GM18951 (cell line): ENCODE measurements at regions not wholly inside any gene's neighbourhood (a gene's known extent, or its start where the extent isn't known, plus 50 kb on each side); places are given as distances from the start of the nearest gene placed in this dataset.

Source experiments
- POLR2A ChIP-seq: IDR thresholded peaks from 4 replicates; pipeline ENCODE4 v1.6.1; 2011; ENCODE audit warnings: mild to moderate bottlenecking; ENCODE audit not compliant: insufficient read length, insufficient read depth; ENCODE audit errors: extremely low read depth
- in situ Hi-C: fragments of 300-500 bp; cut with MboI; formaldehyde crosslinking; loops from one replicate; pipeline ENCODE4 v1.12.0; 2022; ENCODE audit warnings: low sequenced_read_pairs, mixed read lengths, inconsistent platforms; ENCODE audit not compliant: unreplicated experiment

DNA sequence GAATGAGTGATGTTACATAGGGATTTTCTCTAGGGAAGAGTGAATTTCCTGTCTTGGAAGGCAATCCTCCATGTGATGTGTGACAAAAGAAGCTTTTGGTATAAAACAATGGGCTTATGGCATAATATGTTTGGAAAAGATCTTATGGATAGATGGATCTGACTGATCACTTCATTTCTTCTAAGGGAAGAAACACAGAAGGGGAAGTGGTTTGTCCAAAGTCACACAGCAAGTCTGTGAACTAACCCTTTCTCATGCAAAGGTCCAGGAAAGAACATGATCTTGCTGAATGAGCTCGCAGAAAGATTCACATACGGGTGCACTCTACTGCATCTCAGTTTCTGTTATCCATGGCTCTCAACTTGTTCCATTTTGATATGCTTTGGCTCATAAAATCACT is 575.9 kb upstream of the JAG1 start:
- in situ Hi-C loops = no loop called here
- TF ChIP-seq POLR2A = no peak

DNA sequence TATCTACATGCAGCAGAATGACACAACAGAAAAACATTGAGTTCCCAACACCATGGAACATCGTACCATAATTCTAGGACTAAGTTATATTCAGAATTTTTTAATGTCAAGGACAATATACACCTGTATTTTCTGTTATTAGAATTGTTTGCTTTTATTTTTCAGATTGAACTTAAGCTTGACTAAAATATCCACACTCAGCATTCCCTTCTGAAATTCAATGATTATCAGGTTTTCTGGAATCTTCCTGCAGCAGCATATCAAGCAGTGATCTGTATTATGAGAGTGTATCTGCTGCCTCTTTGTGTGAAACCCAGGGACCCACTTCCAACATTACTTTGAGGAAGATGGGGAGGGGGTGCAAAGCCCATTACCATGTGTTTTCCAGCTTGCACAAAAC is 578.6 kb upstream of the JAG1 start:
- TF ChIP-seq POLR2A = no peak
- in situ Hi-C loops = no loop called here

GRCh38 chr20:11255455-11255854 is 581.7 kb upstream of the JAG1 start:
- in situ Hi-C loops = no loop called here
- TF ChIP-seq POLR2A = no peak

DNA sequence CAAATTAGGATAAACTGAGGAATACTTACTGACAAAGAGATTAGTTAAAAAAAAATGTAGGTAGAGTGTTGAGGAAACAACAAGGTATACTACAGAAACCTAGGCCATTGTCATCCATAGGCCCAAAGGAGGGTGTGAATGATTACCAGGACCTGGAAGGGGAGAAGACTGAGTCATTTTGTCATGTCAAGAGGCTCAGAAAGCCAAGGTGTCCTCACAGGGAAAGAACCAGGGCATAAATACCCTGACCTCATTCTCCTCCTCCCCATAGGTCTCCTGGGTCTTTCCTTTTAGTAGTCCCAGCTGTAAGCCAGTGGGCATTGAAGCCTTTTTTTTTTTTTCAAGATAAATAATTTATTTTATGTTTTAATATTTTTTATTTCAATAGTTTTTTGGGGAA is 582.1 kb upstream of the JAG1 start:
- in situ Hi-C loops = no loop called here
- TF ChIP-seq POLR2A = no peak

- TF ChIP-seq POLR2A = no peak
- in situ Hi-C loops = no loop called here
These were observed 586.8 kb upstream of the JAG1 start for GRCh38 chr20:11260611-11261010.

DNA sequence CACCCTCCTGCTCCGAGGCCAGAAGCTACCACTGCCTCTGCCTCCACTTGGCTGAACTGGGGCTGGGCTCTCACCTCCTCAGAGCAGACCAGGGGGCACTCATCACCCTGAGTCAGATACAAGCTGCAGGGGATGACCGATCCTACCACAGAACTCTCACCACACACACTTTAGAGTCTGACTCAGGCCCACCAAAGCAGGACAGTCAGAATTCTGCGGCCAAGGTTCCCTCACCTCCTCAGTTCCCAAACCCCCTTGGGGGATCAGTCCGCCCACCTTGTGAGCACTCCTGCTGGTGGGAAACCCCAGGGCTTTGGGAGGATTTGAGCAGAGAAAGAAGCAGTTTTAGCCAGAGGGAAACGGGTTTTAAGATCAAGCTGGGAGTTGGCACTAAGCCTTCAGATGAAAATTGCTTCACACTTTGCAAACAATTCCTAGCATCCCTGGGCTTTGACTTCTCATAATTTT is 587.8 kb upstream of the JAG1 start:
- in situ Hi-C loops = no loop called here
- no peak for TF ChIP-seq POLR2A

DNA sequence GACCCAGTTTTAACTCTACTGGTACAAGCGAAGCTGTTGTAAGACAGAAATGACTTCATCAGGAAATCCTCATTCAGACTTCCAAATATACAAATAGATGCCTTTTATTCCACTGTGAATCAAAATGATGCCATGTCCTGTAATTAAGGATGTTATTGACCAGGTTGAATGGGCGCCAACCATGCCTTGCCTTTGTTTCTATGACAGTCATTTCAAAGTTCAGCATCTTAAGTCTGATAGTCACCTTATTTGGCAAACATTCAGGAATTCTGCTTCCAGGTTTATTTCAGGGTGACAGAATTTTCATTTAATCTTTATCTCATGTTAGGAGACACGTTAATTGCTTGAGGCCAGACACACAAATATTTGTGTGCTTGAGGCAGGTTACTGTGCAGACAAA is 592.8 kb upstream of the JAG1 start:
- in situ Hi-C loops = no loop called here

DNA sequence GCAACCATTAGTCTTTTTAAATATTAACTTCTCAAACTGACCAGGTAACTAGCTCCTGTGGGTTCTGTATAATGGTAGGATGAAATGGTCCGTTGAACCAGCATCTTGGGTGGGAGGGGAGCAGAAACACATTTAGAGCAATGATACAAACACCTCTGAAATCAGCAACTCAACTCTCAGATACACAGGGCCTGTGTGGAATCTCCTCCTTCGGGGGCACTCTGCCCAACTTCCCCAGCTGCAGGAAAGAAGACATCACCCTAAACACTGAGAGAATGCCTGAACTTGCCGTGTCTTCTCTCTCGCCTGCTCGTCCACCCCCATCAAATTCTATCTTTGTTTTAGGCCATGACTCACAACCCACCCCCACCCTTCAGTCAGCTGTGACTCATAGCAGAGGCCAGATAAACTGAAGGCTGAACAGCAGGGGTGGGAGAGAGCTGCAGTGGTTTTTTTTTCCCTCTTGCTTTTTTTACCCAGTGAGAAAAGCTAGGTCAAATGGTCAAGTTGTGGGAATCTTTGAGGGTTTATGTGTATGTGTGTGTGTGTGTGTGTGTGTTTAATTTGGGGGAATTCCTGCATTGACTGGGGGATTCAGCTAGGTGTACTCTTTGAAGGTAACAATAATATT is 593.4 kb upstream of the JAG1 start:
- TF ChIP-seq POLR2A = no peak
- in situ Hi-C loops = no loop called here

More for the DNA sequence above, 592.8 kb upstream of the JAG1 start:
- no peak for TF ChIP-seq POLR2A

GRCh38 chr20:11267762-11268335 is 594.0 kb upstream of the JAG1 start:
- no peak for TF ChIP-seq POLR2A
- in situ Hi-C loops = no loop called here

GRCh38 chr20:11270566-11270965 is 596.8 kb upstream of the JAG1 start:
- no peak for TF ChIP-seq POLR2A
- in situ Hi-C loops = no loop called here

DNA sequence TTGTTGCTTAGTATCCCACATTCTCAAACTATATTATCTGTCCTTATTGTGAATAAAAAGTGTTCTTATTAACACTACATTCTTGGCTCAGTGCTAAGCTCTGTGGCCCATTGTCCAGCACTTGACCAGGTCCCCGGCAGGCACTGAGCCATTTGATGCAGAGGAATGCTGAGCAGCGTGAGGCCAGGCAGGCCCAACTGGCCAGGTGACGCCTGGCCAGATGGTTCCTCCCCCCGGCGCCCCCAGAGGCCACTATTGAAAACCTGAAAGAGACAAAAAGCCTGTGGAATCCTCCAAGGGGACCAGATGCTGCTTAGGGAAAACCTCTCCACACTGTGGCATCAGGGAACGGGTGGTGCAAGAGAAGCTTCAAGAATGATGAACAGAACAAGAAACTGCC is 597.5 kb upstream of the JAG1 start:
- in situ Hi-C loops = no loop called here

GRCh38 chr20:11271920-11272594 is 598.3 kb upstream of the JAG1 start:
- in situ Hi-C loops = no loop called here
- TF ChIP-seq POLR2A = no peak

More for the DNA sequence above, 597.5 kb upstream of the JAG1 start:
- no peak for TF ChIP-seq POLR2A

- TF ChIP-seq POLR2A = no peak
- in situ Hi-C loops = no loop called here
These were observed 600.4 kb upstream of the JAG1 start for GRCh38 chr20:11274141-11274594.

- in situ Hi-C loops = no loop called here
- no peak for TF ChIP-seq POLR2A
These were observed 601.9 kb upstream of the JAG1 start for GRCh38 chr20:11275740-11276139.
